DMS114 treated with DMSO at 0.1 percent for 48 hours (cell line): ENCODE measurements at regions not wholly inside any gene's neighbourhood (a gene's known extent, or its start where the extent isn't known, plus 50 kb on each side); places are given as distances from the start of the nearest gene placed in this dataset.

ENCODE experiments used
- DNase-seq: peaks from one replicate; lab custom pipeline; 2025; ENCODE audit not compliant: unreplicated experiment; lab: John Stamatoyannopoulos, UW

DNA sequence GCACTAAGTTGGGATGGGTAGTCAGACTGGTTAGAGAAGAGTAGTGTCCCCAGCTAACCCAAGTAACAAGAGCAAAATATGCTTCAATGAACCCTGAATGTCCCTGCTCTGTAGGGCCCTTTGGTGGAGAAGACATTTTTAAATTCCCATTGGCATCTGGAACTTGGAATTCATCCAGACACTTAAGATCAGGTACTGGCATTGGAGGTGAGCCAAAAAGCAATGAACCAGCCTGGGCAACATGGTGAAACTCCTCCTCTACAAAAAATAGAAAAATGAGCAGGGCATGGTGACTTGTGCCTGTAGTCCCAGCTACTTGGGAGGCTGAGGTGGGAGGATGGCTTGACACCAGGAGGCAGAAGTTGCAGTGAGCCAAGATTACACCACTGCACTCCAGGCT is 58.9 kb upstream of the ZNF618 start:
- DNase-seq, result no peak

DNA sequence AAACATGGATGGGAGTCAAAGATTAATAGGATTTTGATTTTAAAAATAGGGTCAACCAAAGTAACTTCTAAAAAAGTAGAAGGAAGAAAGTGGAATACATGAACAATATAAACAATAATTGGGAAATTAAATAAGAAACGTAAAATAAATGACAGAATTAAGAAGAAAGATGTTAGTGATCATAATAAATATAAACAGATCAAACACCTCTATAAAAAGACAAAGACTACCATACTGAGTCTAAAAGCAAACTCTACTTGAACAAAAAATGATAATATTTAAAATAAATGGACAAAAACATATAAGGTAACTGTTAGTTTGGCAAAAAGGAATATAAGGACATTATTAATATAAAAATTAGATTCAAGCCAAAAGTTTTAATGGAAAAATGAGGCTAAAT is 57.7 kb upstream of the ZNF618 start:
- DNase-seq, result no peak

DNA sequence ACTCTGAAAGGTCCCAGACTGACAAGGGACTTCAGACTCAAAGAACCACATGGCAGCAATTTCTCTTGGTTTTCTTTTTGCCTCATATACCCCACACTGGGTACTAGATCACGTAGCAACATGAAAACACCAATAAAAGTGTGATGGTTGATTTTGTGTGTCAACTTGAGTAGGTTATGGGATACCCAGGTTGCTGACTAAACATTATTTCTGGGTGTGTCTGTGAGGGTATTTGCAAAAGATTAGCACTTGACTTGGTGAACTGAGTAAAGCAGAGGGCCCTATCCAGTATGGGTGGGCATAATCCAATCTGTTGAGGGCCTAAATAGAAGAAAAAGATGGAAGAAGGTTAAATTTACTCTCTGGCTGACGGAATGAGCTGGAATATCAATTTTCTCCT is 53.8 kb upstream of the ZNF618 start:
- DNase-seq, result no peak

DNA sequence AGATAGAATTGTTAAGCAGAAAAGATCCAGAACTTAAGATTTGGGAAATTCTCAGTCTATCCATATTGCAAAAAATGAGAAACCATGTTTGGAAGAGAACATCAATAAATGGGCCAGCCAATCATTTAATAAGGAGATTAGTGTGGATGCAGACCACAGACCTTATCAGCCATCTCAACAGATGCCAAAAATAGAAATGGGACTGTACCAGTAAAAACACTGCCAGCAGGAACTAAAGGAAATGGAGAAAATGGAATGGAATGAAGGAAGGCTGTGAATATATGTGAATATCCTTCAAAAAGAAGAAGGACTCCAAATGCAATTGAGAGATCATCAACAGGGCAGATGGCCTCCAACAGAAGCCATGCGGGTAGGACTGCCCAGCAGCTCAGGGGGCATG is 52.7 kb upstream of the ZNF618 start:
- no peak for DNase-seq
